Duodenal mucosa (tissue), 2 donors: ENCODE measurements at regions not wholly inside any gene's neighbourhood (a gene's known extent, or its start where the extent isn't known, plus 50 kb on each side); places are given as distances from the start of the nearest gene placed in this dataset.

Source experiments
- H3K27ac ChIP-seq: one replicate; pipeline ENCODE4 v1.7.0; 2013; ENCODE audit warnings: low read depth, low read length
- H3K27me3 ChIP-seq, 2 donors: one replicate each; pipeline ENCODE4 v1.7.0; 2013; ENCODE audit warnings: low read length in 2 of 2, control low read depth in 1 of 2; ENCODE audit not compliant: insufficient read depth in 2 of 2, control insufficient read depth in 1 of 2
- H3K36me3 ChIP-seq, 2 donors: one replicate each; pipeline ENCODE4 v1.7.0; 2013; ENCODE audit warnings: low read length in 2 of 2, control low read depth in 1 of 2; ENCODE audit not compliant: insufficient read depth in 2 of 2, control insufficient read depth in 1 of 2
- H3K4me1 ChIP-seq, 2 donors: one replicate each; pipeline ENCODE4 v1.7.0; 2013; ENCODE audit warnings: low read length in 2 of 2, control low read depth in 1 of 2; ENCODE audit not compliant: insufficient read depth in 2 of 2, control insufficient read depth in 1 of 2
- H3K4me3 ChIP-seq, 2 donors: one replicate each; pipeline ENCODE4 v1.7.0; 2013; ENCODE audit warnings: low read length in 2 of 2, low read depth in 1 of 2
- H3K9ac ChIP-seq, 2 donors: one replicate each; pipeline ENCODE4 v1.7.0; 2013; ENCODE audit warnings: low read length in 2 of 2, low read depth in 1 of 2
- H3K9me3 ChIP-seq, 2 donors: one replicate each; pipeline ENCODE4 v1.7.0; 2013; ENCODE audit warnings: low read length in 2 of 2, control low read depth in 1 of 2; ENCODE audit not compliant: control insufficient read depth in 1 of 2

DNA sequence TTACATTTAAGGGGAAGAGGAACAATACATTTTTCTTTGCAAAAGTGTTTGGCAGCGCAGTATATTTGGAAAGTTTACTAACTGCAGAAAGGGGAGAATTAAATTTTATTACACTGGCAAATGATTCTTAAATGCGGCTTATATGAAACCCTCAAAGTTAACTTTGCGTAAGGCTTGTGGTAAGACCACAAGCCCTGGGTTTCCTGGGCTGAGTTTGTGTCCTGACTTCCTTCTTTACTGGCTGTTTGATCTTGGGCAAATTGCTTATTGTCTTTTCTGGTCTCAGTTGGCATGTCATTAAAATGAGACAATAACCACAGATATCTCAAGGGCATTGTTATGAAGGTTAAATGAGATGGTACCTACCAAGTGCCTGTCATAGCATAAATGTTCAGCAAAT, 106.8 kb downstream of the GLRX3 start:
- Histone ChIP-seq H3K9ac (no peak overlapping the region), H3K36me3 (no peaks in the 10 kb centered on the region), H3K27me3 (peaks cover 0 to 3% of the 10 kb centered on the region in 2 donors), H3K27ac (no peak overlapping the region), H3K9me3 (no peaks in the 10 kb centered on the region), H3K4me1 (no peaks in the 10 kb centered on the region), H3K4me3 (no peak overlapping the region)

DNA sequence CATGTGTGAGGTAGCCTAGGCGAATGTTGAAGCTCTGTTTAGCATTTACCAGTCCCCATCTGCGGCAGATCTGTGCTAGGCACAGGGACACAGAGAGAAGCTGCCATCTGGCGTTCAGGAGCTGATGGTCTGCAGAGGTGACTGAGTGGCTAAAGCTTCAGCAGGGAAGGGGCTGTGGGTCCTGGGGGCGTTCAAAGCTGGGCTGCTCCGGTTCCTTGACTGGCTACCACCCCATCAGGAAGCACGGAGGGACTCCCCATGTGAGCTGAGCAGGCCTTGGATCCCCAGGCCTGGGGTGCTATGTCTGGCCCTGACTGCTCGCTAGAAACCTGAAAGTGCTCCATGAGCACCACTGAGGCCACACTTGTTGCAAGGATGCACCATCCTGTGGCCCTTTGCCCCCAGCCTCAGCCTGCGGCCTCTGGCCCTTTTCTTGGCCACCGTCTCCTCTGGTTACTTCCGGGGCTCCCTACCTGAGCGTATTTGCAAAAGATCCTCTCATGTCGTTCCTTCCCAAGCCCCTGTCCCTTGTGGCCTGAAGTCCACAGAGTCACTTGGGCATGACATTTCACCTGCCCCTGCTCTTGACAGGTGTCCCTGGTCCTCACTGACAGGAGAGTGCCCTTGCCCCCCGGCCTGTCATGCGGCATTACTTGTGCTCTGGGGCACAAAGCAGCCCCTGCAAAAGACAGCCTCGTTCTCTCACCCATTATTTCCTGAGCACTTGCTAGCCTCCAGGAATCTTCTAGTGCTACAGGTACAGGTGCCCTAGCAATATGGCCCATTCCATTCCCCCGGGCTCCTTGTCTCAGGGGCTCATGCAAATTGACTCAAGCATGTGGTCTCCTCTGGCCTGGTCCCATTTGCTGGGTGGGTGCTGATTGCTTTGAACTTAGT, 108.1 kb downstream of the GLRX3 start:
- no peaks in the 10 kb centered on the region for H3K4me1 ChIP-seq

DNA sequence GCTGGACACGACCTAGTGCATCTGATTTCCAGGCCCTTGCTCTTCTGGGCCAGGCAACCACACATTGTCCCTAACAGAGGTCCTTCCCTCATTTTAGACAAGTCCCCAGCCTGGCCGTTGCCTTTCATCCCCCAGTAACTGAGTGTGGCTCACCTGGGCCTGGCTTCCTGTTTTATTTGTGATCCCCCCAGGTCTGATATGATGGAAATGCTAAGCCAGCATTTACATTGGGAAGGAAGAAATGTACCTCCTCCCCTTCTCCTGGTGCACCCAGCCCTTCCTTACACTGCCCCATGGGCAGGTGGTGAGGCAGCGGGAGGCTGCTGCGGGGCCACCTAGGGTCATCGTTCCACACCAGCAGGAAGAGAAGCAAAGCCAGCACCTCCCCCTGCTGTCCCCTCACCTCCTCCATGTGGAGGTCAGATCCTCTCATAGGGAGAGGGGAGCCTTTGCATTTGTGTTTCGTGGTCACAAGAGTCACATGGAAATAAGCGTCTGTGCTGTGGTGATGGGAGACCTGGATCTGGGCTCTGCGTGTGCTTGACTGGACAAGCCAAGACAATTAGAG, 108.8 kb downstream of the GLRX3 start:
- no peaks in the 10 kb centered on the region for H3K36me3 ChIP-seq
- H3K27me3 ChIP-seq, result peaks cover 0 to 3% of the 10 kb centered on the region in 2 donors
- no peak overlapping the region for H3K9ac ChIP-seq
- no peaks in the 10 kb centered on the region for H3K4me1 ChIP-seq
- H3K9me3 ChIP-seq, result no peaks in the 10 kb centered on the region
- H3K27ac ChIP-seq, result no peak overlapping the region
- no peak overlapping the region for H3K4me3 ChIP-seq

More for the DNA sequence above, 108.1 kb downstream of the GLRX3 start:
- Histone ChIP-seq H3K27me3 (peaks cover 0 to 3% of the 10 kb centered on the region in 2 donors), H3K9me3 (no peaks in the 10 kb centered on the region), H3K9ac (no peak overlapping the region), H3K36me3 (no peaks in the 10 kb centered on the region), H3K27ac (no peak overlapping the region), H3K4me3 (no peak overlapping the region)

DNA sequence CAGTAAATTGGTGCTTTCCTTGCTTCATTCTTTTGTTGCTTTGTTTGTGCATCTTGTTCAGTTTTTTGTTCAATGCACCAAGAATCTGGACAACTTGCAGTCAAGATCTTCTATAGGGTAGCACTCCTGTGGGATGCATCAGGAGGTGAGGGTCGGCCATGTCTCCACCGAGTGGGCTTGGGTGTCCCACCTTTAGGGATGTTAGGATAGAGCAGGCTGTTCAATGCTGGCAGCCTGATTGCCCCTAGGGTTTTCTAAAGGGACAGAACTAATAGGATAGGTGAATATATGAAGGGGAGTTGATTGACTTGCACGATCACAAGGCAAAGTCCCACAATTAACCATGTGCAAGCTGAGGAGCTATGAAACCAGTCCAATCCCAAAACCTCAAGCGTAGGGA, 109.9 kb downstream of the GLRX3 start:
- no peaks in the 10 kb centered on the region for H3K9me3 ChIP-seq
- H3K27ac ChIP-seq, result no peak overlapping the region
- H3K9ac ChIP-seq, result no peak overlapping the region

DNA sequence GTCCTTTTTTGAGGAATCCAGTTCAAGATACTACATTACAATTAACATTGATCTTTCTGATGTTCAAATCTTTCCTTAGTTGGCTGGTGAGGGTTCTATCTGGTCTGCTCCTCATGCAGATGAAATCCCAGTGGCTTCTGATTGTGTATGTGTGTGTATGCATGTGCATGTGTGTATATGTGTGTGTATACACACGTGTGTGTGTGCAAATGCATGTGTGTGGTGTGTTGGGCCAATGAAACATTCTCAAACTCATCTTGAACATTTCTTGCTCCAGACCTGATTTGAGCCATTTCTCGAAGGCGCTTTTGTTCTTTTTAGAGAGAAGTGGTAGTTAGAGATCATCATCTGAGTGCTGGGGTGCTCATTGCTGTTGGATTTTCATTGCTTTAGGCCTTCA, 113.9 kb downstream of the GLRX3 start:
- H3K4me3 ChIP-seq, result no peak overlapping the region
- H3K9me3 ChIP-seq, result no peaks in the 10 kb centered on the region
- H3K4me1 ChIP-seq, result no peaks in the 10 kb centered on the region
- H3K9ac ChIP-seq, result no peak overlapping the region
- H3K36me3 ChIP-seq, result no peaks in the 10 kb centered on the region
- no peak overlapping the region for H3K27ac ChIP-seq
- no peaks in the 10 kb centered on the region for H3K27me3 ChIP-seq

More for the DNA sequence above, 109.9 kb downstream of the GLRX3 start:
- no peaks in the 10 kb centered on the region for H3K36me3 ChIP-seq
- H3K27me3 ChIP-seq, result peaks cover 0 to 3% of the 10 kb centered on the region in 2 donors
- H3K4me1 ChIP-seq, result no peaks in the 10 kb centered on the region
- no peak overlapping the region for H3K4me3 ChIP-seq

DNA sequence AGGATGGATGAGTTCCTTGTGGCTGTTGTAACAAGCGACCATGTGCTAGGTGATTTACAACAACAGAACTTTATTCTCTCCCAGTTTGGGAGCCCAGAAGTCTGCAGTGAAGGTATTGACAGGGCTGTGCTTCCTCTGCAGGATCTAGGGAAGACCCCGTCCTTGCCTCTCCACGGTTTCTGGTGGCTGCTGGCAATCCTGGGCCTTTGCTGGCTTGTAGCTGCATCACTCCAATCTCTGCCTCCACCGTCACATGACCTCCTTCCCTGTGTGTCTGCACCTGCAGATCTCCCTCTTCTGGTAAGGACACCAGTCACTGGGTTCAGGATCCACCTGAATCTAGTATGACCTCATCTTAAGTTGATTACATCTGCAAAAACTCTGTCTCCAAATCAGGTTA, 115.6 kb downstream of the GLRX3 start:
- Histone ChIP-seq H3K4me3 (no peak overlapping the region), H3K9me3 (no peaks in the 10 kb centered on the region), H3K9ac (no peak overlapping the region), H3K36me3 (no peaks in the 10 kb centered on the region), H3K27ac (no peak overlapping the region), H3K4me1 (no peaks in the 10 kb centered on the region), H3K27me3 (no peaks in the 10 kb centered on the region)

DNA sequence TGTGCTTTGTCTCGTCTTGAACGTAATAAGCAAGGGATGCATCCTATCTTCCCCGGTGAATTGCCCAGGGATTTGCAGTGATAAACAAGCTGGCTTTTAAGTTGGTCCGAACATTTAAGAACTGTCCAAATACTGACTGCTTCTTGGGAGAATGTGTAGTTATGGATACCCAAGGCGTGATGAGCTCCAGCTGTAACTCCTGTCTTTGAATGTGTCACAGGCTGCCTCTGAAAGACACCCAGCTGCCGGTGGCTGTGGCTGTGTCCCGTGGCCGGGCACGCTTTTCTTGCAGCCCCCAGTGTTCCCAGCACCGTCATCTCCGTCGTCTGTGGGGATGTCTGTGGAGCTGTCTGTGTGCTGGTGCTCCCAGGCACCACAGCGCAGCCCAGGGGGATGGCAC, 118.1 kb downstream of the GLRX3 start:
- H3K4me3 ChIP-seq, result no peak overlapping the region
- no peaks in the 10 kb centered on the region for H3K9me3 ChIP-seq
- H3K9ac ChIP-seq, result no peak overlapping the region
- no peak overlapping the region for H3K27ac ChIP-seq
- no peaks in the 10 kb centered on the region for H3K4me1 ChIP-seq
- no peaks in the 10 kb centered on the region for H3K27me3 ChIP-seq
- H3K36me3 ChIP-seq, result no peaks in the 10 kb centered on the region

DNA sequence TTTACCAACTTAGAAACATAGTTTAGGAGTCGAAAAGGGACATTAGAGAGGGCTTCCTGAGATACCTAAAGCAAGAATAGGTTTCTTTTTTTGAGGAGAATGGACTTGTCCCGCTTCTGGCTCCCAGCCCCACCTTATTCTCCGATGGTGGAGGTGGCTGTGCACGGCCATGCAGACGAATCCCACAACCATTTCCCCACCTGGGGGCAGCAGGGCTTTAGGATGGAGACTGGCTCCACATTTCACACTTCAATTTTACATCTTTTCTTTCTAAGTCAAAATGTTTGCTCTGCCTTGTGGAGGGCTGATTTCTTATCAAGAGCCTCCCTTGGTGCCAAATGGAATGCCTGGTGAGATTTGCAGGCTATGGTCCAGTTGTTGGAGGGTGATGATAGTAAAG, 118.5 kb downstream of the GLRX3 start:
- no peaks in the 10 kb centered on the region for H3K27me3 ChIP-seq
- H3K9me3 ChIP-seq, result no peaks in the 10 kb centered on the region
- no peak overlapping the region for H3K27ac ChIP-seq
- no peak overlapping the region for H3K9ac ChIP-seq
- no peaks in the 10 kb centered on the region for H3K36me3 ChIP-seq
- no peaks in the 10 kb centered on the region for H3K4me1 ChIP-seq
- H3K4me3 ChIP-seq, result no peak overlapping the region

DNA sequence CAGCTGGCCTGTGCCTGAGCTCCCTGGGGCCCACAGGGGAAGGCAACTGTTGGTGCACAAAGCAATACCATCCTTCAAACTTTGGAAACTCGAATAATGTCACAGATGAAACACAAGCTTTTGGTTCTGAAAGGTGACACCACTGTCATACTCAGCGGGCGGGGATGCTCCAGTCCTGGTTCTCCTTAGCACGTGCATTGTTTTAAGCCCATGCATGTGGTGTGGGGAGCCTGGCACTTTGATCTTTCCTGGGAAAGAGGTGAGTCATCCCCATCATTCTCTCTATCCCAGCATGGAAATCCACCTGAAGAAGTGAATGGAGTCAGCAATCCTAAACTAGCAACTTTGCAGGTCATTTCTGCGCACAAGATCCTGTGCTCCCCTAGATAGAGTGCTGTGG, 119.6 kb downstream of the GLRX3 start:
- no peak overlapping the region for H3K4me3 ChIP-seq
- H3K9ac ChIP-seq, result no peak overlapping the region
- H3K27me3 ChIP-seq, result no peaks in the 10 kb centered on the region
- no peaks in the 10 kb centered on the region for H3K9me3 ChIP-seq
- no peak overlapping the region for H3K27ac ChIP-seq
- H3K36me3 ChIP-seq, result no peaks in the 10 kb centered on the region
- no peaks in the 10 kb centered on the region for H3K4me1 ChIP-seq

DNA sequence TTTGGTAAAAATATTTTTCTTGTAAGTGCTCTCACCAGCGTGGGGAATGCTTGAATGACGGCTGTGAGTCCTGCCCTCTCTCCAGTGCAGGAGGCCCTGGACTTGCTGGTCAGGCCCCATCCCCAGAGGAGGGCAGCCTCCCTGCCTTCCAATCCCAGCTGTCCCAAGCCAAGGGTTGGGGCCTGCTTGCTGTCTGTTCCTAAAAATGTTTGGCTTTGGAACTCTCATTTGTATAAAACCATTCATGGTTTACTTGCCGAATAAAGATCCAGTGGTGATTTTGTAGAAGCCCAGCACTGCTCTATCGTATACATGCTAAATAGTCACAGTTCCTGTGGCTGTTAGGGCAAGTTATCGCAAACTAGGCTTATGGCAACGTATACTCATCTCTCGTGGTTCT, 121.7 kb downstream of the GLRX3 start:
- no peak overlapping the region for H3K9ac ChIP-seq
- H3K36me3 ChIP-seq, result no peaks in the 10 kb centered on the region
- H3K9me3 ChIP-seq, result no peaks in the 10 kb centered on the region
- H3K27me3 ChIP-seq, result no peaks in the 10 kb centered on the region
- H3K27ac ChIP-seq, result no peak overlapping the region
- no peak overlapping the region for H3K4me3 ChIP-seq
- no peaks in the 10 kb centered on the region for H3K4me1 ChIP-seq
